ENCODE measurements at regions not wholly inside any gene's neighbourhood (a gene's known extent, or its start where the extent isn't known, plus 50 kb on each side); places are given as distances from the start of the nearest gene placed in this dataset.

DNA sequence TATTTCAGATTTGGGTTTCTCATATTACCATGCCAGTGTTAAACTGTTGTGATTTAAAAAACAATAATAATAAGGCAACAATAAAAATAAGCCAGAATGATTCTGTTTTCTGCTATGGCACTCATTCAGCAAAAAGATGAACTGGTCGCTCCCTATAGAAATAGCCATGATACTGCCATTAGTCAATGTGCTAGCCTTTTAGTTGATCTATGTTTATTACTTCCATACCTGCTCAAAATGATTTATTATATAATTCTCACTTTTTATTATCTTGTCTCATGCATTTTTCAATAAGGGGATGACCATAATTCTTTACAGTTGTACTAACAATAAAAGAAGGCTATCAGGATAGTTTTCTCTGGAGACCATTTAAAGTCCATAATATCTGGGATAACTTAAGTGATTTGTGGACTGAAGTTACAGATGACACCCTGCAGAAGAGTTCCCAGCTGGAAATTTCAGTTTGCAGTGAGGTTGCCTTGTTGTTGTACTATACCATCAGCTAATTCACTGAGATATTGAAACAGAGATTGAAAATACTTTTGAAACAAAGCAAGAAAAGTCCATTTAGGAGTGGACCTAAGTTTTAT lies 334.3 kb downstream of the GABRB2 start:
- no peaks in the 10 kb centered on the region for H3K4me1 ChIP-seq (ENCODE audit: insufficient read depth, poor library complexity, severe bottlenecking)
- no peak overlapping the region for H3K27ac ChIP-seq (ENCODE audit: poor library complexity, severe bottlenecking)
- ATAC-seq (ENCODE audit: low read depth) (no peak), DNase-seq (ENCODE audit: low spot score) (no peak)
- H3K9me3 ChIP-seq (ENCODE audit: severe bottlenecking) = no peaks in the 10 kb centered on the region
- TF ChIP-seq CTCF (IDR thresholded peaks at IDR 0.05; ENCODE audit: poor library complexity, severe bottlenecking) = no peak
- no peak overlapping the region for H3K4me3 ChIP-seq (ENCODE audit: severe bottlenecking)
- H3K36me3 ChIP-seq (ENCODE audit: low read depth) = no peaks in the 10 kb centered on the region
- no peaks in the 10 kb centered on the region for H3K27me3 ChIP-seq (ENCODE audit: insufficient read depth, poor library complexity, severe bottlenecking)

DNA sequence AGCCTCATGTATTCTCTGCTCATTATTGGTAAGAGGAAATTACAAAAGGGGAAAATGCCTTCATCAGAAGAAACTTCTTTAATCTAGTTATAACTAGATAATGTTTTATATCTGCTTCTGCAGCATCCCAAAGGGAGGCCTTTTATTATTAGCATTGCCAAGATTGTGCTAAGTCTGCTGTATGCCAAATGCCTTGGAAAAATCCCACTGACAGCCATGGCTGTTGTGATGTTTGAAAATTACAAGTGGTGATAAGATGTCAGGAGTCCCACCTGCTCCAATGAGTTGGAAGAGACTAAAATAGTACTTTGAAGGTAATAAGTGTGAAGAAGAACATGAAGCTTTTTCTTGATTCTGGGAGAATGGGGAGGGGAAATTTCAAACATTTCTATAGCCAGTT lies 345.0 kb downstream of the GABRB2 start:
- Histone ChIP-seq H3K9me3 (ENCODE audit: severe bottlenecking) (no peaks in the 10 kb centered on the region), H3K27me3 (ENCODE audit: insufficient read depth, poor library complexity, severe bottlenecking) (no peaks in the 10 kb centered on the region), H3K27ac (ENCODE audit: poor library complexity, severe bottlenecking) (no peak overlapping the region), H3K4me1 (ENCODE audit: insufficient read depth, poor library complexity, severe bottlenecking) (no peaks in the 10 kb centered on the region), H3K36me3 (ENCODE audit: low read depth) (no peaks in the 10 kb centered on the region), H3K4me3 (ENCODE audit: severe bottlenecking) (no peak overlapping the region)
- ATAC-seq (ENCODE audit: low read depth) (no peak), DNase-seq (ENCODE audit: low spot score) (no peak)
- TF ChIP-seq CTCF (IDR thresholded peaks at IDR 0.05; ENCODE audit: poor library complexity, severe bottlenecking) = no peak

- H3K27me3 ChIP-seq (ENCODE audit: insufficient read depth, poor library complexity, severe bottlenecking) = no peaks in the 10 kb centered on the region
Measured at GRCh38 chr5:161190778-161191177, 338.8 kb upstream of the ATP10B start.

GRCh38 chr5:161190086-161190485 lies 338.1 kb upstream of the ATP10B start:
- no peaks in the 10 kb centered on the region for H3K27me3 ChIP-seq (ENCODE audit: insufficient read depth, poor library complexity, severe bottlenecking)
- TF ChIP-seq CTCF (IDR thresholded peaks at IDR 0.05; ENCODE audit: poor library complexity, severe bottlenecking) = no peak
- ATAC-seq (ENCODE audit: low read depth) (no peak), DNase-seq (ENCODE audit: low spot score) (no peak)
- H3K9me3 ChIP-seq (ENCODE audit: severe bottlenecking) = no peaks in the 10 kb centered on the region
- H3K27ac ChIP-seq (ENCODE audit: poor library complexity, severe bottlenecking) = no peak overlapping the region
- no peak overlapping the region for H3K4me3 ChIP-seq (ENCODE audit: severe bottlenecking)
- no peaks in the 10 kb centered on the region for H3K36me3 ChIP-seq (ENCODE audit: low read depth)
- H3K4me1 ChIP-seq (ENCODE audit: insufficient read depth, poor library complexity, severe bottlenecking) = no peaks in the 10 kb centered on the region

More at GRCh38 chr5:161190778-161191177, 338.8 kb upstream of the ATP10B start:
- DNase-seq (ENCODE audit: low spot score) (no peak), ATAC-seq (ENCODE audit: low read depth) (no peak)
- TF ChIP-seq CTCF (IDR thresholded peaks at IDR 0.05; ENCODE audit: poor library complexity, severe bottlenecking) = no peak
- Histone ChIP-seq H3K4me3 (ENCODE audit: severe bottlenecking) (no peak overlapping the region), H3K4me1 (ENCODE audit: insufficient read depth, poor library complexity, severe bottlenecking) (no peaks in the 10 kb centered on the region), H3K9me3 (ENCODE audit: severe bottlenecking) (no peaks in the 10 kb centered on the region), H3K36me3 (ENCODE audit: low read depth) (no peaks in the 10 kb centered on the region), H3K27ac (ENCODE audit: poor library complexity, severe bottlenecking) (no peak overlapping the region)

- ATAC-seq (ENCODE audit: low read depth) (no peak), DNase-seq (ENCODE audit: low spot score) (no peak)
- no peaks in the 10 kb centered on the region for H3K36me3 ChIP-seq (ENCODE audit: low read depth)
- H3K9me3 ChIP-seq (ENCODE audit: severe bottlenecking) = no peaks in the 10 kb centered on the region
- H3K27ac ChIP-seq (ENCODE audit: poor library complexity, severe bottlenecking) = no peak overlapping the region
- TF ChIP-seq CTCF (IDR thresholded peaks at IDR 0.05; ENCODE audit: poor library complexity, severe bottlenecking) = no peak
- H3K27me3 ChIP-seq (ENCODE audit: insufficient read depth, poor library complexity, severe bottlenecking) = no peaks in the 10 kb centered on the region
- no peak overlapping the region for H3K4me3 ChIP-seq (ENCODE audit: severe bottlenecking)
- no peaks in the 10 kb centered on the region for H3K4me1 ChIP-seq (ENCODE audit: insufficient read depth, poor library complexity, severe bottlenecking)
Measured at GRCh38 chr5:161189452-161189851, 337.4 kb upstream of the ATP10B start.
